ELF-1 (cell line): ENCODE measurements at regions not wholly inside any gene's neighbourhood (a gene's known extent, or its start where the extent isn't known, plus 50 kb on each side); places are given as distances from the start of the nearest gene placed in this dataset.
"Not testable (repeated sequence)": the region's sequence is repeated elsewhere in the genome, so short reads cannot be mapped to it uniquely, and the experiment has no call there.

Experiments used
- DNase-seq: peaks from one replicate; pipeline ENCODE4 v3.0.0-alpha.2; 2016; ENCODE audit warnings: low read depth, low spot score

- DNase-seq, result peak; percentile 37
Measured at GRCh38 chr10:42690449-42691360, 52.3 kb upstream of the ZNF33B start.

GRCh38 chr10:42691361-42692120 is 53.2 kb upstream of the ZNF33B start:
- DNase-seq, result no peak

- no peak for DNase-seq
Measured at GRCh38 chr10:42697926-42698325, 59.6 kb upstream of the ZNF33B start.

- no peak for DNase-seq
Measured at GRCh38 chr10:42707234-42707633, 68.9 kb upstream of the ZNF33B start.

- not testable (repeated sequence) for DNase-seq
Measured at GRCh38 chr10:42719339-42719738, 63.3 kb upstream of the BMS1 start.

- DNase-seq, result no peak
Measured at GRCh38 chr10:42722575-42722974, 60.0 kb upstream of the BMS1 start.

GRCh38 chr10:42723549-42723948 is 59.0 kb upstream of the BMS1 start:
- not testable (repeated sequence) for DNase-seq

- not testable (repeated sequence) for DNase-seq
Measured at GRCh38 chr10:42724660-42725059, 57.9 kb upstream of the BMS1 start.

GRCh38 chr10:42732266-42732665 is 50.3 kb upstream of the BMS1 start:
- DNase-seq, result no peak
